ENCODE measurements at regions not wholly inside any gene's neighbourhood (a gene's known extent, or its start where the extent isn't known, plus 50 kb on each side); places are given as distances from the start of the nearest gene placed in this dataset.

DNA sequence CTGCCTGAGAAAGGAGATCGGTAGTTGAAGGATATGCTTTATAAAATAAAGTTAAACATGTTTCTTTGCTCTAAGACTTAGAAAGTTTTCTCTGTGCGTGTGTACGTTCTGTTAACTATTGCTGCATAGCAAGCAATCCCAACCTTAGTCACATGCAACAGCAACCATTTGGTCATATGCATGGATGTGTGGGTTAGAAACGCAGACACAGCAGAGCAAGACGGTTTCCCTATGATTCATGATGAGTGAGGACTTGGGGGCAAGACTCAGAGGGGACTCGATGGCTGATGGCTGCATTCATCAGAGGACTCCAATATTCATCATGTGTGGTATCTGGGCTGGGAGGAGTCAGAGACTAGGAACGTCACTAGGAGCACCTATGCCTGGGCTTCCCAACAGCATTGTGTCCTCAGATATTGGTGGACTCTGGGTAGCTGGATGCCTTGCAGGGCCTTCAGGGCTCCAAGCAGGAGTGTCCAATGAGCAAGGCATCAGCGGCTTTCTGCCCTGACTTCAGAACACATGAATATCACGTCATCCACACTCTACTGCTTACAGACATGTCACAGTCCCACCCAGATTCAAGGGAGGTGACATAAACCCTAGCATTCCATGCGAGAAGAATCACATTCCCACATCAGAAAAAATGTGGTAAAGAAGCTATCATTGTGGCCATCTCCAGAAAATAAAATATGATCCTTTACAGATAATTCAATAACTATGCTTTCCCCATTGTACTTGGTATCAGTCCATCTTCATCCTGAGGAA lies 731.2 kb downstream of the TNS3 start:
- no peaks in the 10 kb centered on the region for H3K4me1 ChIP-seq (replicated peaks in 1 of 4; ENCODE audit: control insufficient read depth in 3 of 4, insufficient read depth in 4 of 4, low read length in 3 of 4)
- FAIRE-seq (no peak), DNase-seq (ENCODE audit: low read depth in 1 of 2, low spot score in 2 of 2) (no peak)
- H3K4me2 ChIP-seq (ENCODE audit: insufficient read depth in 1 of 2, low read depth in 2 of 2, low read length in 2 of 2): no peak overlapping the region
- ChIA-PET CTCF (ENCODE audit: partially characterized antibody) (no interaction called here), POLR2A (ENCODE audit: partially characterized antibody) (no interaction called here)
- H3K9me3 ChIP-seq (ENCODE audit: insufficient read depth in 2 of 2, low read depth in 1 of 2, low read length in 1 of 2): no peaks in the 10 kb centered on the region
- no peak overlapping the region for H2BK15ac ChIP-seq (ENCODE audit: low read length)
- no peak overlapping the region for H4K8ac ChIP-seq (ENCODE audit: extremely low read depth, insufficient read depth, low read length)
- H3K23ac ChIP-seq (ENCODE audit: insufficient read length): no peak overlapping the region
- 94% methylated on average over 10 of the region's 10 CpGs; no CpG with 5 or more reads in 1 of the 2 experiments for WGBS, 2 experiments (ENCODE audit: extremely low coverage in 1 of 2, insufficient coverage in 1 of 2, insufficient read length in 1 of 2, insufficient replicate concordance in 2 of 2, low coverage in 1 of 2, low lambda C conversion rate in 2 of 2, missing lambda C conversion rate in 1 of 2)
- no peak overlapping the region for H2BK5ac ChIP-seq (ENCODE audit: low read depth, low read length)
- no peak overlapping the region for H3K56ac ChIP-seq (replicated peaks; ENCODE audit: insufficient read length, low read depth, low read length)
- H2BK12ac ChIP-seq (ENCODE audit: low read depth, low read length): no peak overlapping the region
- no peak overlapping the region for H3K27ac ChIP-seq (ENCODE audit: low read depth, low read length)
- H4K5ac ChIP-seq (ENCODE audit: insufficient read length, low read depth, low read length): no peak overlapping the region
- H3K27me3 ChIP-seq (replicated peaks in 1 of 4; ENCODE audit: control insufficient read depth in 3 of 4, extremely low read depth in 1 of 4, insufficient read depth in 3 of 4, low read length in 3 of 4): peaks cover 0 to 1% (median 0%) of the 10 kb centered on the region in 4 experiments; a peak in 1 of 7 replicates
- no peaks in the 10 kb centered on the region for H3K79me1 ChIP-seq (ENCODE audit: low read depth, low read length)
- no peak overlapping the region for H3K4me3 ChIP-seq (ENCODE audit: extremely low read depth in 1 of 4, insufficient read depth in 2 of 4, low read depth in 3 of 4, low read length in 4 of 4)
- no peaks in the 10 kb centered on the region for H3K23me2 ChIP-seq (ENCODE audit: low read depth, low read length)
- H4K91ac ChIP-seq (replicated peaks; ENCODE audit: insufficient read length, low read length): no peak overlapping the region
- no peak overlapping the region for H3K9ac ChIP-seq (replicated peaks in 1 of 4; ENCODE audit: extremely low read depth in 1 of 4, low read depth in 3 of 4, low read length in 3 of 4)
- no peak overlapping the region for H2BK20ac ChIP-seq (ENCODE audit: low read length)
- H3K79me2 ChIP-seq (ENCODE audit: control insufficient read depth in 1 of 2, insufficient read depth in 2 of 2, low read length in 2 of 2): peaks cover 0 to 3% of the 10 kb centered on the region in 2 experiments; a peak in 1 of 4 replicates
- H3K18ac ChIP-seq (ENCODE audit: extremely low read depth, low read length): no peak overlapping the region
- H2AFZ ChIP-seq (ENCODE audit: low read length): no peak overlapping the region
- H3K14ac ChIP-seq (ENCODE audit: insufficient read length): no peak overlapping the region
- no peaks in the 10 kb centered on the region for H3K36me3 ChIP-seq (ENCODE audit: control insufficient read depth in 2 of 4, insufficient read depth in 4 of 4, low read length in 3 of 4)
- no peak overlapping the region for H2BK120ac ChIP-seq (replicated peaks; ENCODE audit: low read depth, low read length)
- no peak overlapping the region for H3K4ac ChIP-seq (replicated peaks; ENCODE audit: insufficient read length, low read depth, low read length)
- H2AK5ac ChIP-seq (ENCODE audit: low read depth, low read length): no peak overlapping the region
- no peaks in the 10 kb centered on the region for H4K20me1 ChIP-seq (replicated peaks in 1 of 2; ENCODE audit: control insufficient read depth in 1 of 2, insufficient read depth in 2 of 2, low read length in 2 of 2)

Measured in H1 (cell line).